HG02884 (cell line): ENCODE measurements at regions not wholly inside any gene's neighbourhood (a gene's known extent, or its start where the extent isn't known, plus 50 kb on each side); places are given as distances from the start of the nearest gene placed in this dataset.
"Not testable (repeated sequence)": the region's sequence is repeated elsewhere in the genome, so short reads cannot be mapped to it uniquely, and the experiment has no call there.

Experiments
- ATAC-seq: cut with Tn5 transposase; IDR thresholded peaks from one replicate; pipeline ENCODE4 v1.9.1; 2021; ENCODE audit warnings: mild to moderate bottlenecking, moderate library complexity; ENCODE audit not compliant: unreplicated experiment

- not testable (repeated sequence) for ATAC-seq
These were observed 669.7 kb downstream of the TYW1 start for GRCh38 chr7:67666359-67666758.

DNA sequence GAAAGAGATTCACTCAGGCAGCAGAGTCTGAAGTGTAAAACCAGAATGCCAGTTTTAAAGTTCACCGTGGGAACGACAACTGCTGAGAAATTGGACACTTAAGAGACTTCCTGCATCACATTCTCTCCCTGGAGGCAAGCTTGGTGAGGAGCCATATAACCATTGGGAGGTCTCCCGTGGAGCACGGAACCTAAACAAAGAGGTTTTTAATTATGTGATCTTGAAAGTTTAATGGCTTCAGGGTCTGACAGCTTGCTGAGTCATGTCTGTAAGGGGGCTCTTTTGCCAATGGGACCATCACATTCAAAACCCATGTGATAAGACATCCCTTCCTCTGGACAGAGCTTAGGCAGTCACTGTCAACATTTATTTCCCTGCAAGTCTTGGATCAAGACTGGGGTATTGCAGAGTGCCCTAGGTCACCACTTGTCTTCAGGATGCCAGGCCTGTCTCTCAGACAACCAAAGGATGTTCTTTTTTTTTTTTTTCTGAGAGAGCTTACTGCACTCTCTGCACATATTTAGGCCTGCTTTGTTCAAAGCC is 674.4 kb downstream of the TYW1 start:
- no peak for ATAC-seq

- no peak for ATAC-seq
These were observed 677.2 kb downstream of the TYW1 start for GRCh38 chr7:67673861-67674260.

GRCh38 chr7:67674862-67675261 is 678.2 kb downstream of the TYW1 start:
- not testable (repeated sequence) for ATAC-seq

DNA sequence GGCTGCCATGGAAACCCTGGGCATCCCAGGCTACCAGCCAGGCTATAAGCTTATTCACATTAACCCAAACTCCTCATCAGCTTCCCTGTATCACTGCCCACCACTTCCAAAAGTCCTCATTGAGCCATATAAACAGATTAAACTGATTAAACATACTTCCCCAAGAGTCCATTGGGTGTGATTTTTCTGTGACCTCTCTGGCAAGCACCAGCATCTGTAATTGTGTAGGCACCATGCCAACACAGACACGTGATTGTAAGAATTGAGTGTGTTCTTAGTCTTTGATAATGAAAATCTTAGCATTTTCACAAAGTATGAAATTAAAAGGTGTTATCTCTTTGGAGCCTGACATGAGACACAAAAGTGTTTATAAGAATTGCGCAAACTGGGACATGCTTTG is 679.3 kb downstream of the TYW1 start:
- ATAC-seq, result no peak

GRCh38 chr7:67678419-67678818 is 681.8 kb downstream of the TYW1 start:
- ATAC-seq, result no peak

GRCh38 chr7:67683628-67684027 is 687.0 kb downstream of the TYW1 start:
- ATAC-seq, result no peak

GRCh38 chr7:67690700-67691099 is 694.1 kb downstream of the TYW1 start:
- no peak for ATAC-seq

DNA sequence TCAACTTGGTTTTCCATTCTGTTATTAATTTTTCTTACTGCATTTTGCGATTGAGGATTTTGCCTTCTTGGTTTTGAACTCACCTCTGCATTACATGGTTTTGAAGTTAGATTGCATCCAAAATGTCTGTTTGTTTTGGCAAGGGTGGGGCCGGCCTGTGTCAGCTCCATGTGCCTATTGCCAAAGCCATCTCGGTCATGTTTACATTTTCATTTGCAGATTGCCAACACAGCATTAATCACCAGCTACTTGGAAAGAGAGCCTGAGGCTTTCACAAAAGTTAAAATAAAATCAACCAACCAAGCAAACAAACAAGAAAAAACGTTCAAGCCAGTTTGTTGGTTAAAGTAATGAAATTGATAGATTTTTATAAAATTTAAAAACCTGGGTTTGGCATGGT is 695.8 kb downstream of the TYW1 start:
- ATAC-seq, result no peak

DNA sequence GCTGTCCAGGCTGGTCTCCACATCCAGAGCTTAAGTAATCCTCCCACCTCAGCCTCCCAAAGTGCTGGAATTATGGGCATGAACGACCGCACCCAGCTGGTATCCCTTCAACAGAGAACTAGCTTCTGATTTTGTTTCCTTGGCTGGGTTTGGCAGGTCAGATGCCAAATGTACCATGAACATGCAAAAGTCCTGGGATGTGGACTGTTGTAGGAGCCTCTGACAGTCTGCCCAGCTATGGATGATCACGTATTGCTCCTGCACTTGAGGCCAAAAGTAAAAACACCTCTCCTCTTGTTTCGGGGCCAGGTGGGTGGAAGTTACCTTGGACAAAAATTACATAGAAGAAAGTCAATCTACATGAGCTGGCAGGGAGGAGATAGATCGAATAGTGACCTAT is 699.5 kb downstream of the TYW1 start:
- ATAC-seq, result no peak

- ATAC-seq, result no peak
These were observed 700.2 kb downstream of the TYW1 start for GRCh38 chr7:67696878-67697277.

DNA sequence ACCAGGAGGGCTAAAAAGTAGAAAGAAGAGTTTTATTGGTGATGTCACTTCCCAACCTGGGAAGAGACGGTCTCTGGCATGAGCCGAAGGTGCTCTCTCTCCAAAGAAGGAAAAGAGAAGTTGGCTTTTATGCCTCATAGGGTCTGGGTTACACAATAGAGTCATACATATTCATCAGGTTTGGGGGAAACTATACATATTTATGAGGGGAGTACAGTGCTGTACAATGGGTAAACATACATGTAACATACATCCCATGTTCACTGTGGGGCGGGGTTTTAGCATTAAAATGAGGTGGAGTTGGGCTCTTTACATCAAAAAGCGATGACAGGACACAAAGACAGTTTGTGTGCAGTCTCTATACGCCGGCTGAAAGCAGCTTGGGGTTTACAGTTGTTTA is 701.7 kb downstream of the TYW1 start:
- no peak for ATAC-seq

DNA sequence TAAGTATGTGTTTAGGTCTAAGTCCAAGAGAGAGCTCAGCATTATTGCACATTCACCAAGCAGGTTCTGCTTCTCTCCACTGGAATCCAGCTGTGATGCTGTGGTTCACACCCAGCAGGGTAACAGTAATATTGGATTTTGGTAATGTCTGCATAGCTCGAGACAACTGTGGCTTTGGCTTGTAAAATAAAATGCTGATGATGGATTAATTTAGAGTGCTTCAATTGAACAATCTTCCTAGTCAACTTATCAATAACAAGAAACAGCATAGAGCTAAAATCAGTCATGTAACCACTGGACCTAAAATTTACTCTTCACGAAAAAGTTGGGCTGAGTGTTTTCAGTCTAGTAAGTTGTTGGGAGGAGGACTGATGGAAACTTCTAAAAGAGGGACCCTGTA is 709.2 kb downstream of the TYW1 start:
- no peak for ATAC-seq

DNA sequence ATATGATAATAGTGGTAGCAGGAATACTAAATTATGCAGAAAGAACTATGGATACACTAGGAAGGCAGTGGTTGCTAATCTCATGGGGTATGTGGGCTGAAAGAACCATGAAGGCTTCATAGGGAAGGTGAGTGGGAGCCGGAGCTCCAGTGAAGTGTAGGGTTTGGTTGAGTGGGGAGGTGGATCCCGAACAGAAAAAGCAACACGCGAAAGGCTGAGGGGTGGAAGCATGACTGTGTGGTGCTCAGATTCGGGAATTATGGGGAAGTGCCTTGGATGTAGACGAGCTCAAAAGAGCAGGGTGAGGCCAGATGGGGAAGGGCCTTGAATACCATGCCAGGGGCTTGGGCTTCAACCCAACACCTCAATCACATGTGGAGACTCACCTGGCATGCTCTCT is 715.1 kb downstream of the TYW1 start:
- ATAC-seq, result no peak

GRCh38 chr7:67713451-67714056 is 716.9 kb downstream of the TYW1 start:
- no peak for ATAC-seq

DNA sequence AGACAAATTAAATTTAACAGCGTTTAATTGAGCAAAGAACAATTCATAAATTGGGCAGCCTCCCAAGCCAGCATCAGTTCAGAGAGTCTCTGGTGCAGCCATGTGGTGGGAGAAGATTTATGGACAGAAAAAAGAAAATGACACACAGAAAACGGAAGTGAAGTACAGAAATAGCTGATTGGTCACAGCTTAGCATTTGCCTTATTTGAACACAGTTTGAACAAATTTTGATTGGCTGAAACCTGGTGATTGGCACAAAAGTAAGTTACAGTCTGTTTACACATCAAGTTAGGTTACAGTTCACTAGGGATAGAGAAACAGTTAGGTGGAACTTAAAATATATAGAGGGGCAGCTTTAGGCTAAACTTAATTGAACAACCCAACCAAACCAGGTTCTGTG is 720.1 kb downstream of the TYW1 start:
- ATAC-seq, result no peak

DNA sequence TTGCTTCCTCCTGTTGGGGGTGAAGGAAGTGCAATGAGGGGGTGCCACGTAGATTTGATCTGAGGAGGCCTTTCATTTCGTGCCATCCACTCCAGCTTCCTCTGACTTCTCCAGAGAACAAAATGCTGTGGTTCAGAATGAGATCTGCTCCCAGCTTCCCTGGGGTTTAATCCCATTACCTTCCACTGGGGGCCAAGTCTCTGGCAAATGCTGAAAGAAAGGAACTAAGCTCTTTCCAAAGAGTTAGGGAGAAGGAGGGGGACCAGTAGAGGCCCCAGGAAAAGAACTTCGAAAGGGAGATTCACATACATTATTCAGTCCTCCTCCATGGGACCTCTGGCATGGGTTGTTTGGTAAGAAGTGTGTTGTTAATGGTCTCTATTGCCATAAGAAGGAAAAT is 727.0 kb downstream of the TYW1 start:
- ATAC-seq, result no peak

DNA sequence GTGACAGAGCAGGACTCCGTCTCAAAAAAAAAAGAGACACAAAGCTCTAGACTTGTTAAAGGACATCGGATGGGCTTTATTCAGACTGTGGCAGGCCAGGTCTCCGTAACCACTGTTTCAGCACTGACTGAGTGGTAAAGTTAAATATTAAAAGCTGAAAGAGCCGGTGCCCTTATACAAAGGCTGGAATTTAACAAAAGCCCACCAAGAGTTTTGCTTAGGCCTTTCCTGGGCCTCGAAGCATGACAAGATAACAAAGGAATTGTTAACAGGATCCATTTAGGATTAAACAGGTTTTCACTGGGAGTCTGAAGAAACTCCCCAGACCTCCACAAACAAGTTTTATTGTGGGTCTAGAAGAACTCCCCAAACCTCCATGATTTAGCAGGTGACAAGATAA is 727.8 kb downstream of the TYW1 start:
- no peak for ATAC-seq

GRCh38 chr7:67724955-67725354 is 728.3 kb downstream of the TYW1 start:
- no peak for ATAC-seq

- ATAC-seq, result no peak
These were observed 728.8 kb downstream of the TYW1 start for GRCh38 chr7:67725423-67725822.

DNA sequence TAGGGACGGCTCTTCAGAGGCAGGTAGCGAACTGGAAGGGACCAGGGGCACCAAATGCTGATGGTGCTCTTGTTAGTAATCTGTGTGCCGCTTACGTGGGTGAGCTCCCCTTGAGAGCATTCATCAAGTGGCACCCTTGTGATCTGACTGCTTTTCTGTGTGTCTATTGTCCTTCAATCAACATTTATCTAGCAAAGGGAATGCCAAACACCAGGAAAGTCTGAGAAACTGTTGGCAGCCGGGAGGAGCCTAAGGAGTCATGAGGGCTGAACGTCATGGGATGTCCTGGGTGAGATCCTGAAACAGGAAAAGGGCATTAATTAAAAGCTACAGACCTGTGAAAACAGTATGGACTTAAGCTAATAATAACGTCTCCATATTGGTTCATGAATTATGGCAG is 733.1 kb downstream of the TYW1 start:
- no peak for ATAC-seq

DNA sequence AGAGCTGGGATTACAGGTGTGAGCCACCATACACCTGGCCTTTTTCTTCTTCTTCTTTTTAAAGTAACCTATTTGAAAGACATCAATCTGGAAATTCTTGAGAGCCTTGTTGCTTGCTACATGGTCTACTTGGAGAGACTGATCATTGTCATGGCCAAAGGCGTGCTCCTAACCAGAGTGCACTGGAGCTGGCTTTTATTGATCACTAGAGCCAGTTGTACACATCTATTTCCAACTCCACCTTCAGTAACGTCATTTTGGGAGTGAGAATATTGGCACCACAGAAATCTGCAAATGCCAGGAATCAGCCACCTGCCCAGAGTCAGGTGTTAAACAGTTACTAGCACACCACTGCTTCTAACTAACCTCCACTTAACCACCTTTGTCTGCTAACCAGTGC is 735.1 kb downstream of the TYW1 start:
- ATAC-seq, result no peak

GRCh38 chr7:67732898-67733297 is 736.3 kb downstream of the TYW1 start:
- ATAC-seq, result no peak
